ENCODE measurements at regions not wholly inside any gene's neighbourhood (a gene's known extent, or its start where the extent isn't known, plus 50 kb on each side); places are given as distances from the start of the nearest gene placed in this dataset.

GRCh38 chr1:222452031-222452430 lies 95.9 kb downstream of the HHIPL2 start:
- TF ChIP-seq BHLHE40 (IDR thresholded peaks at IDR 0.05; ENCODE audit: borderline replicate concordance) (no peak), SP1 (IDR thresholded peaks at IDR 0.05) (no peak), ELF4 (IDR thresholded peaks at IDR 0.05) (no peak), LEF1 (IDR thresholded peaks at IDR 0.05; ENCODE audit: borderline replicate concordance) (no peak), SUZ12 (IDR thresholded peaks at IDR 0.05) (no peak), FOXM1 (IDR thresholded peaks at IDR 0.05; ENCODE audit: borderline replicate concordance) (no peak), FOXK2 (IDR thresholded peaks at IDR 0.05) (no peak), PKNOX1 (IDR thresholded peaks at IDR 0.05) (no peak), CTBP1 (IDR thresholded peaks at IDR 0.05; ENCODE audit: borderline replicate concordance) (no peak), NFRKB (IDR thresholded peaks at IDR 0.05) (no peak)
